Astrocyte (in vitro differentiated cells and primary cell): ENCODE measurements at regions not wholly inside any gene's neighbourhood (a gene's known extent, or its start where the extent isn't known, plus 50 kb on each side); places are given as distances from the start of the nearest gene placed in this dataset.

Source experiments
- DNase-seq: peaks from one replicate; pipeline ENCODE4 v3.0.0-alpha.2; 2010; ENCODE audit warnings: low read depth
- FAIRE-seq: peaks from 2 replicates; lab custom pipeline; 2011; peaks lifted over from hg19 to GRCh38; lab: Jason Lieb, UNC
- H2AFZ ChIP-seq: 2 replicates; pipeline ENCODE4 v1.6.0; 2012; ENCODE audit warnings: low read depth, low read length, inconsistent platforms
- H3K27ac ChIP-seq: 2 replicates; pipeline ENCODE4 v1.5.1; 2011; ENCODE audit warnings: low read depth, low read length, inconsistent platforms
- H3K27me3 ChIP-seq: 2 replicates; pipeline ENCODE4 v1.6.0; 2011; ENCODE audit warnings: low read length, inconsistent platforms; ENCODE audit not compliant: insufficient read depth
- H3K36me3 ChIP-seq: 2 replicates; pipeline ENCODE4 v1.5.1; 2011; ENCODE audit warnings: low read length, inconsistent platforms; ENCODE audit not compliant: insufficient read depth
- H3K4me1 ChIP-seq: 2 replicates; pipeline ENCODE4 v1.5.1; 2011; ENCODE audit warnings: low read length, inconsistent platforms; ENCODE audit not compliant: insufficient read depth
- H3K4me2 ChIP-seq: 2 replicates; pipeline ENCODE4 v1.6.0; 2012; ENCODE audit warnings: low read length, inconsistent platforms
- H3K4me3 ChIP-seq: 2 replicates; pipeline ENCODE4 v1.5.1; 2011; ENCODE audit warnings: low read depth, mild to moderate bottlenecking, low read length, inconsistent platforms; ENCODE audit not compliant: insufficient read depth
- H3K79me2 ChIP-seq: 2 replicates; pipeline ENCODE4 v1.6.0; 2012; ENCODE audit warnings: mild to moderate bottlenecking, low read length, inconsistent platforms; ENCODE audit not compliant: insufficient read depth
- H3K9ac ChIP-seq: 2 replicates; pipeline ENCODE4 v1.6.0; 2012; ENCODE audit warnings: mild to moderate bottlenecking, low read length, inconsistent platforms
- H3K9me3 ChIP-seq: 2 replicates; pipeline ENCODE4 v1.5.1; 2012; ENCODE audit warnings: low read depth, mild to moderate bottlenecking, low read length, inconsistent platforms; ENCODE audit not compliant: insufficient read depth
- H4K20me1 ChIP-seq: 2 replicates; pipeline ENCODE4 v1.6.0; 2012; ENCODE audit warnings: low read length, inconsistent platforms; ENCODE audit not compliant: insufficient read depth
- H3K27ac Mint-ChIP-seq: one replicate; pipeline ENCODE4 v1.8.0; 2021; ENCODE audit warnings: mild to moderate bottlenecking, mixed read lengths; ENCODE audit not compliant: unreplicated experiment
- H3K27me3 Mint-ChIP-seq: one replicate; pipeline ENCODE4 v1.8.0; 2021; ENCODE audit warnings: low read depth, mixed read lengths; ENCODE audit not compliant: unreplicated experiment
- H3K36me3 Mint-ChIP-seq: one replicate; pipeline ENCODE4 v1.8.0; 2021; ENCODE audit warnings: low read depth, mixed read lengths; ENCODE audit not compliant: unreplicated experiment
- H3K4me1 Mint-ChIP-seq: one replicate; pipeline ENCODE4 v1.8.0; 2021; ENCODE audit warnings: low read depth, mixed read lengths; ENCODE audit not compliant: unreplicated experiment
- H3K4me3 Mint-ChIP-seq: one replicate; pipeline ENCODE4 v1.8.0; 2021; ENCODE audit warnings: mild to moderate bottlenecking, moderate library complexity, mixed read lengths; ENCODE audit not compliant: unreplicated experiment
- H3K9me3 Mint-ChIP-seq: one replicate; pipeline ENCODE4 v1.8.0; 2021; ENCODE audit warnings: mild to moderate bottlenecking, mixed read lengths; ENCODE audit not compliant: unreplicated experiment
- EZH2 ChIP-seq: IDR thresholded peaks from 2 replicates; pipeline ENCODE4 v1.6.1; 2012; ENCODE audit warnings: mild to moderate bottlenecking, low read length, inconsistent platforms; ENCODE audit not compliant: insufficient read depth
- TF ChIP-seq, protein P1 (sequence below): IDR thresholded peaks from 2 replicates; pipeline ENCODE4 v1.5.1; 2011; ENCODE audit warnings: low read depth, mild to moderate bottlenecking, inconsistent platforms, low read length, moderate library complexity; ENCODE audit not compliant: insufficient read depth

DNA sequence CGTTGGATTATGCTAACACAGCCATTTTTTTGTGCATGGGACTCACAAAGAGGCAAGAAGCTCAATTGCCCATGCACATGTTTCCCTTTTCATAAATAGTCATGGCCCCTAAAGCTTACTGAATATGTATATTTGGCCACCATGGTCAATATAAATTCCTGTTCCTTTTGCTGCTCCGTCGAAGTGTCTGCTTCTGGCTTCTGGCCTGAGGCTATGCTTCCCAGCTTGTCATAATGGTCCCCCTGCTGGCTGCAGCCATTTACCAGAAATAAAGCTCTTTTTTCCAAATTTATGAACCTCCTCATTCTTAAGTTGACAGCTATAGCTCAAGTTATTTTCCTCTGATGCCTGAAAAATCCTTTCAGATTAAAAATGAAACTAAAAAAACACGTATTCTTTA is 602.1 kb downstream of the VGLL3 start:
- Histone ChIP-seq H3K9me3 (no peaks in the 10 kb centered on the region), H3K4me1 (no peaks in the 10 kb centered on the region), H4K20me1 (no peaks in the 10 kb centered on the region), H3K4me2 (no peak overlapping the region), H2AFZ (no peak overlapping the region), H3K36me3 (no peaks in the 10 kb centered on the region), H3K79me2 (no peaks in the 10 kb centered on the region), H3K9ac (no peak overlapping the region), H3K27ac (no peak overlapping the region), H3K4me3 (no peak overlapping the region), H3K27me3 (no peaks in the 10 kb centered on the region)
- no peak overlapping the region for H3K27ac Mint-ChIP-seq
- FAIRE-seq (no peak), DNase-seq (no peak)
- no peak for TF ChIP-seq EZH2
- TF ChIP-seq, protein P1, sequence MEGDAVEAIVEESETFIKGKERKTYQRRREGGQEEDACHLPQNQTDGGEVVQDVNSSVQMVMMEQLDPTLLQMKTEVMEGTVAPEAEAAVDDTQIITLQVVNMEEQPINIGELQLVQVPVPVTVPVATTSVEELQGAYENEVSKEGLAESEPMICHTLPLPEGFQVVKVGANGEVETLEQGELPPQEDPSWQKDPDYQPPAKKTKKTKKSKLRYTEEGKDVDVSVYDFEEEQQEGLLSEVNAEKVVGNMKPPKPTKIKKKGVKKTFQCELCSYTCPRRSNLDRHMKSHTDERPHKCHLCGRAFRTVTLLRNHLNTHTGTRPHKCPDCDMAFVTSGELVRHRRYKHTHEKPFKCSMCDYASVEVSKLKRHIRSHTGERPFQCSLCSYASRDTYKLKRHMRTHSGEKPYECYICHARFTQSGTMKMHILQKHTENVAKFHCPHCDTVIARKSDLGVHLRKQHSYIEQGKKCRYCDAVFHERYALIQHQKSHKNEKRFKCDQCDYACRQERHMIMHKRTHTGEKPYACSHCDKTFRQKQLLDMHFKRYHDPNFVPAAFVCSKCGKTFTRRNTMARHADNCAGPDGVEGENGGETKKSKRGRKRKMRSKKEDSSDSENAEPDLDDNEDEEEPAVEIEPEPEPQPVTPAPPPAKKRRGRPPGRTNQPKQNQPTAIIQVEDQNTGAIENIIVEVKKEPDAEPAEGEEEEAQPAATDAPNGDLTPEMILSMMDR: no peak
- H3K9me3 Mint-ChIP-seq: no peaks in the 10 kb centered on the region
- no peak overlapping the region for H3K4me3 Mint-ChIP-seq
- no peaks in the 10 kb centered on the region for H3K36me3 Mint-ChIP-seq
- H3K27me3 Mint-ChIP-seq: no peaks in the 10 kb centered on the region
- H3K4me1 Mint-ChIP-seq: no peaks in the 10 kb centered on the region

DNA sequence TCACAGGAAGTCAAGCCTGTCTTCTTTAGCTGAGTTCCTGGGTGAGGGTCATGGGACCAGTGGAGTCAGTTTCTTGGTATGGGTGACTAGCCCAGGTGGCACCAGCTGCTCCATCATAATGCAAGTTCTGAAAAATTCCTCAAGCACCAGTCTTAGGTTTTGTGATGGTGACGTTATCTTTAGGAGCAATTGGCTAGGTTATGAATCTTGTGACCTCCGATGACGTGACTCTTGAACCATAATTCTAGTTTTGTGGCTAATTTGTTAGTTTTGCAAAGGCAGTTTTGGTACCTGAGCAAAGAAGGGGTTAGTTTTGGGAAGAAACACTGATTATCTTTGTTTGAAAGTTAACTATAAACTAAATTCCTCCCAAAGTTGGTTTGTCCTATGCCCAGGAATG is 608.4 kb downstream of the VGLL3 start:
- no peak for FAIRE-seq
- no peak overlapping the region for H3K27ac ChIP-seq
- no peaks in the 10 kb centered on the region for H3K36me3 ChIP-seq
- H3K4me2 ChIP-seq: no peak overlapping the region
- no peak overlapping the region for H3K9ac ChIP-seq
- H3K4me1 ChIP-seq: no peaks in the 10 kb centered on the region
- no peak overlapping the region for H3K4me3 ChIP-seq
- Mint-ChIP-seq H3K4me1 (no peaks in the 10 kb centered on the region), H3K27me3 (no peaks in the 10 kb centered on the region), H3K36me3 (no peaks in the 10 kb centered on the region), H3K4me3 (no peak overlapping the region), H3K9me3 (no peaks in the 10 kb centered on the region), H3K27ac (no peak overlapping the region)
- no peaks in the 10 kb centered on the region for H3K79me2 ChIP-seq
- H4K20me1 ChIP-seq: no peaks in the 10 kb centered on the region
- no peak for DNase-seq
- H3K9me3 ChIP-seq: no peaks in the 10 kb centered on the region
- TF ChIP-seq EZH2: no peak
- TF ChIP-seq, protein P1: no peak
- no peak overlapping the region for H2AFZ ChIP-seq
- H3K27me3 ChIP-seq: no peaks in the 10 kb centered on the region

DNA sequence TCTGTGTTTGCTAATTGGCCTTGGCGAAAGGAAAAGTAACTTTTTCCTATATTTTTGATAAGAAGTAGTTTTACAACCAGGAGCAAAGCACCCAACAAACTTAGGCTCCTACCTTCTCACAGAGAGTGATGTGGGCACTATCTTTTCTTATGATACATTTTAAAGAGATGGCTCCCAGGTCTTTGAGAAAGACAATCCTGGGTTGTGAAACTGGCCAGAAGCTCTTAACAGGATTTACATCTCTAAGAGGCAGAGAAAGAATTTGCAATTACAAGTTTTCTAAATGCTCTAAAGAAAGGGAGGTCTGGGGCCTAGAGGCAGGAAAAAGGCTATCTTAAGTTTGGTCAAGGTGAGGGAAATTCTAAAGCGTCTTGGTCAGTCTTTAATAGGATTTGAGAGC is 609.7 kb downstream of the VGLL3 start:
- no peaks in the 10 kb centered on the region for H3K4me1 Mint-ChIP-seq
- Histone ChIP-seq H2AFZ (no peak overlapping the region), H3K4me2 (no peak overlapping the region), H3K4me3 (no peak overlapping the region), H3K79me2 (no peaks in the 10 kb centered on the region), H3K36me3 (no peaks in the 10 kb centered on the region), H4K20me1 (no peaks in the 10 kb centered on the region), H3K9ac (no peak overlapping the region), H3K4me1 (no peaks in the 10 kb centered on the region), H3K27me3 (no peaks in the 10 kb centered on the region), H3K9me3 (no peaks in the 10 kb centered on the region), H3K27ac (no peak overlapping the region)
- no peak for TF ChIP-seq EZH2
- TF ChIP-seq, protein P1: no peak
- FAIRE-seq (no peak), DNase-seq (no peak)
- no peak overlapping the region for H3K27ac Mint-ChIP-seq
- H3K27me3 Mint-ChIP-seq: no peaks in the 10 kb centered on the region
- no peaks in the 10 kb centered on the region for H3K9me3 Mint-ChIP-seq
- H3K4me3 Mint-ChIP-seq: no peak overlapping the region
- no peaks in the 10 kb centered on the region for H3K36me3 Mint-ChIP-seq
